Lower leg skin (tissue), 4 donors: ENCODE measurements at regions not wholly inside any gene's neighbourhood (a gene's known extent, or its start where the extent isn't known, plus 50 kb on each side); places are given as distances from the start of the nearest gene placed in this dataset.

Source experiments
- DNase-seq, 2 donors: peaks; one replicate each; pipeline ENCODE4 v3.0.0-alpha.2; 2019; ENCODE audit warnings: low spot score in 2 of 2
- H3K4me3 ChIP-seq: fragments of 200-600 bp; sonication (generic); 2 replicates; pipeline ENCODE4 v1.5.1; 2017; ENCODE audit warnings: mild to moderate bottlenecking, low read depth; ENCODE audit not compliant: poor library complexity, severe bottlenecking
- CTCF ChIP-seq, 3 donors: fragments of 450-650 bp; IDR thresholded peaks; one replicate each; pipeline ENCODE4 v1.5.1; 2016; ENCODE audit warnings: antibody characterized with exemption in 3 of 3, mild to moderate bottlenecking in 3 of 3, moderate library complexity in 2 of 3
- POLR2A ChIP-seq, 2 donors: fragments of 450-650 bp; IDR thresholded peaks; one replicate each; pipeline ENCODE4 v1.6.1; 2016 to 2017; ENCODE audit warnings: antibody characterized with exemption in 2 of 2, mild to moderate bottlenecking in 1 of 2, moderate library complexity in 1 of 2
- WGBS, 2 donors: methylation state at CpG; one replicate each; pipeline ENCODE4 v1.1.5; 2018; 5-methylcytosine and 5-hydroxymethylcytosine counted together
- intact Hi-C: fragments of 100-400 bp; cut with DNase I; formaldehyde crosslinking; loops from one replicate; pipeline ENCODE4 v1.15.0; 2023; ENCODE audit warnings: low total_unique reads

GRCh38 chr4:25580633-25581467, 74.8 kb upstream of the SLC34A2 start:
- H3K4me3 ChIP-seq, result no peak overlapping the region
- 74 to 82% methylated on average over 23 of the region's 23 CpGs for WGBS, 2 donors
- no peak for TF ChIP-seq POLR2A (IDR thresholded peaks at IDR 0.05)
- no peak for TF ChIP-seq CTCF (IDR thresholded peaks at IDR 0.05)
- no peak for DNase-seq
- intact Hi-C loops, result no loop called here

GRCh38 chr4:25585901-25586523, 69.6 kb upstream of the SLC34A2 start:
- intact Hi-C loops, result no loop called here
- no peak overlapping the region for H3K4me3 ChIP-seq
- WGBS, 2 donors, result 86 to 92% methylated on average over 9 of the region's 9 CpGs
- no peak for DNase-seq
- TF ChIP-seq POLR2A (IDR thresholded peaks at IDR 0.05), result no peak
- no peak for TF ChIP-seq CTCF (IDR thresholded peaks at IDR 0.05)

GRCh38 chr4:25588206-25588605, 67.4 kb upstream of the SLC34A2 start:
- intact Hi-C loops, result no loop called here

GRCh38 chr4:25590171-25590570, 65.5 kb upstream of the SLC34A2 start:
- H3K4me3 ChIP-seq, result no peak overlapping the region
- no peak for TF ChIP-seq POLR2A (IDR thresholded peaks at IDR 0.05)
- no peak for TF ChIP-seq CTCF (IDR thresholded peaks at IDR 0.05)
- intact Hi-C loops, result no loop called here
- no peak for DNase-seq
- WGBS, 2 donors, result 71 to 77% methylated on average over 5 of the region's 5 CpGs

More at GRCh38 chr4:25588206-25588605, 67.4 kb upstream of the SLC34A2 start:
- no peak for TF ChIP-seq CTCF (IDR thresholded peaks at IDR 0.05)
- TF ChIP-seq POLR2A (IDR thresholded peaks at IDR 0.05), result no peak
- WGBS, 2 donors, result 83 to 90% methylated on average over 7 of the region's 7 CpGs
- no peak for DNase-seq
- H3K4me3 ChIP-seq, result no peak overlapping the region

- intact Hi-C loops, result no loop called here
- TF ChIP-seq POLR2A (IDR thresholded peaks at IDR 0.05), result no peak
- TF ChIP-seq CTCF (IDR thresholded peaks at IDR 0.05), result no peak
- WGBS, 2 donors, result 50 to 51% methylated on average over 5 of the region's 5 CpGs
Observed at GRCh38 chr4:25592736-25593135, 62.9 kb upstream of the SLC34A2 start.

More at GRCh38 chr4:25592736-25593135, 62.9 kb upstream of the SLC34A2 start:
- H3K4me3 ChIP-seq, result no peak overlapping the region
- DNase-seq, result no peak
